NT2/D1 (cell line): ENCODE measurements at regions not wholly inside any gene's neighbourhood (a gene's known extent, or its start where the extent isn't known, plus 50 kb on each side); places are given as distances from the start of the nearest gene placed in this dataset.
"Not testable (repeated sequence)": the region's sequence is repeated elsewhere in the genome, so short reads cannot be mapped to it uniquely, and the experiment has no call there.

ENCODE experiments used
- SUZ12 ChIP-seq: IDR thresholded peaks from 2 replicates; pipeline ENCODE4 v1.6.1; 2011; ENCODE audit not compliant: insufficient read length, insufficient read depth; ENCODE audit errors: extremely low read depth
- YY1 ChIP-seq: IDR thresholded peaks from 2 replicates; pipeline ENCODE4 v1.6.1; 2011; ENCODE audit not compliant: insufficient read length, insufficient read depth

DNA sequence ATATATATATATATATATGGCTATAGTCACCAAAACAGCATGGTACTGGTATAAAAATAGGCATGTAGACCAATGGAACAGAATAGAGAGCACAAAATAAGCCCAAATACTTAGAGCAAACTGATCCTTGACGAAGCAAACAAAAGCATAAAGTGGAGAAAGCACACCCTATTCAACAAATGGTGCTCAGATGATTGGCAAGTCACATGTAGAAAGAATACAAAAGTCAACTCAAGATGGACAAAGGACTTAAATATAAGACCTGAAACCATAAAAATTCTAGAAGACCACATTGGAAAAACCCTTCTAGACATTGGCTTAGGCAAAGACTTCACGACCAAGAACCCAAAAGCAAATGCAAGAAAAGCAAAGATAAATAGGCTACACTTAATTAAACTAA is 167.2 kb downstream of the NAA11 start:
- not testable (repeated sequence) for TF ChIP-seq SUZ12, YY1
